ENCODE measurements at regions not wholly inside any gene's neighbourhood (a gene's known extent, or its start where the extent isn't known, plus 50 kb on each side); places are given as distances from the start of the nearest gene placed in this dataset.
"Not testable (repeated sequence)": the region's sequence is repeated elsewhere in the genome, so short reads cannot be mapped to it uniquely, and the experiment has no call there.

DNA sequence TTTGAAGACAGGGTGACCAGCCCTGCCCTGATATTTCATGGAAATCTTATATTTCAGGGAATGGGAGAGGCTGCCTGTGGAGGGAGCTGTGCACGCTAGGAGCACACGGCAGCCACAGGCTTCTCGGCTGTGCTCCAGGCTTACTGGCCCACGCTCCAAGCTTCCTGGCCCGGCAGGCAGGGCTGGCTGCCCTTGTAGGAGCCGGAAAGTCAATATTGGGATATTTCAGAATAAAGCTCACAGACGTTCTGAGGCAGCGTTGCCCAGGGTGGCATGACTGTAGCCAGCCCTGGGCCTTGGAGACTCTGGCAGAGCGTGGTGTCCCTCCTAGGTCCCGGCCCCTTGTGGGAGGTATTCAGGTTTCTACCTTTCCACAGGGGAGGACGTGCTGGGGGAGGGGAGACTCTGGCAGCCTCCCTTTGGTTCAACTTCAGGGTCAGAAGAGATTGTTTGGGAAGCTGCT, 95.6 kb downstream of the NPIPB11 start:
- DNase-seq (ENCODE audit: low spot score), result no peak

DNA sequence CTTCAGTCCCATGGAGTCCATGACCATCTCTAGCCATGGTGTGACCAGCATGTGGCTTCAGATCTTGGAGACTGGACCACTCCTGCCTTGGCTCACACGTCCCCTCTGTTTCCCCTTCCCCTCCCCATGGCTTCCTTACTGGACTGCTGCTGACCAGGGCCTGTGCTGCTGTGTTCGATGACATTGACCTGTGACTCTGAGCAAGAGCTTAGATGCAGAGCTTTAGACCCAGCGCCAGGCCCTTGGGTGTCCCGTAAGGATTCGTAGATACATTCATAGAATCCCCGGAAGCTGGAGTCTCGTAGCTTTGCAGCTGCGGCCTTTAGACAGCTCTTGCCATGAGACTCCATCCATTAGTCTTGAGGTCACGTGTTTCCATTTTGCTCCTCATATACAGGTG, 96.3 kb downstream of the NPIPB11 start:
- DNase-seq (ENCODE audit: low spot score), result not testable (repeated sequence)

GRCh38 chr16:29309601-29310000, 96.9 kb downstream of the NPIPB11 start:
- DNase-seq (ENCODE audit: low spot score), result not testable (repeated sequence)

DNA sequence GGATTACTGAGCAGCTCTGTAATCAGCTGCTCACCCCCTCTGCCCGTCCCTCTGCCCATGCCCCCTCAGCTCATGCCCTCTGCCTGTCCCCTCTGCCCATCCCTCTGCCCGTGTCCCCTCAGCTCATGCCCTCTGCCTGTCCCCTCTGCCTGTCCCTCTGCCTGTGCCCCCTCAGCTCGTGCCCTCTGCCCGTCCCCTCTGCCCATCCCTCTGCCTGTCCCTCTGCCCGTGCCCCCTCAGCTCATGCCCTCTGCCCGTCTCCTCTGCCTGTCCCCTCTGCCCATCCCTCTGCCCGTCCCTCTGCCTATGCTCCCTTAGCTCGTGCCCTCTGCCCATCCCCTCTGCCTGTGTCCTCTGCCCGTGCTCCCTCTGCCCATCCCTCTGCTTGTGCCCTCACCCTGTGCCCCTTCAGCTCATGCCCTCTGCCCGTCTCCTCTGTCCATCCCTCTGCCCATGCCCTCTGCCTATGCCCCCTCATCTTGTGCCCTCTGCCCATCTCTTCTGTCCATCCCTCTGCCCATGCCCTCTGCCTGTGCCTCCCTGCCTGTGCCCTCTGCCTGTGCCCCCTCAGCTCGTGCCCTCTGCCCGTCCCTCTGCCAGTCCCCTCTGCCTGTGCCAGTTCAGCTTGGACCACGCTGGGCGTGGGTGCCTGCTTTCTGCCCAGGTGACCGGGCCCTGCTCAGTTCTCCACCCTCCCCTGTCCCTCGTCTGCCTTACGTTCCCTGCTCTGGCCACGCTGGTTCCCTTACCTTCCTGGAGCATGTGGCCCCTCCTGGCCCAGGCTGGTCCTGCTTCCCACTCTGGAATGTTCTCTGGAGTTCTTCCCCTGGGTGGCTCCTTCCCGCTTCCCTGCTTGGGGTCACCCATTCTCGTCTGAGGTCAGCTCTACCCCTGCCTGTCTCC, 97.6 kb downstream of the NPIPB11 start:
- DNase-seq (ENCODE audit: low spot score), result no peak

DNA sequence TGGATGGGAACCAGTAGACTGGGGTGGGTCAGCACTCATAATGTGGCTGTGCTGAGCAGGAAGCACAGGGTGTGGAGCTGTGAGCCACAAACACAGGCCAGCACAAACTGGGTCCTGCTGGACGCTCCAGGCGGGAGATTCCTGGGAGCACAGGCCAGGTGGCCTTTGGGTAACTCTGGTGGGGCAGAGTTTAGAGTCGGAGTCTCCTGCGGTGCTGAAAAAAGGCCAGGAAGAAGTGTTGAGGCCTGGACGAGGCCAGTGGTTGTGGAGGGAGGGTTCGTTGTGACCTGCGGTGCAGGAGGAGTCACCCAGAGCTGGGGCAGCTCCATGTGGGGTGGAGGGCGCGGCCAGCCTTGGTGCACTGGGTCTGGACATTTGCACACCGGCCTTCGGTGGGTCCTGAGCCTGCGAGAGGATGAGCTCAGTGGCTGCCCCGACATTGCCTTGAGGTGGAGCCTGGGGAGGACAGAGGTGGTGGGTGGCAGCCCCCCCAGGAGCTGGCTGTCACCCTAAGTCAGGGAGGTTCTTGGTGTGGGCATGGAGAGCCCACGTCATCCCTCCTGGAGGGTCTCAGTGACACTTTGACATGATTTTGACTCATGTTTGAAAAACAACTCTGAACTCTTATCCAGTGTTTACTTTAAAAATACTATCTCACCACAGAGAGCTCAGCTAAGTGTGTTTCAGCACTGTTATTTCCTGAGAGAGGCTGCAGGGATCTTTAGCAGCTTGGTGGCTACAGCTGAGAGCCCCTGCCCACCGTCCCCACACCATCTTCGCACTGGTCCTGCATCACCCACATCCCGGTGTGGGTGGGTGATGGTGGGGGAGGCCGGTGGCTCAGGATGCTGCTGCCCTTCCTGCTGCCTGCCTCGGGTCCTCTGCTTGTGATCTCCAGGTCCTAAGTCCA, 98.7 kb downstream of the NPIPB11 start:
- DNase-seq (ENCODE audit: low spot score), result no peak

DNA sequence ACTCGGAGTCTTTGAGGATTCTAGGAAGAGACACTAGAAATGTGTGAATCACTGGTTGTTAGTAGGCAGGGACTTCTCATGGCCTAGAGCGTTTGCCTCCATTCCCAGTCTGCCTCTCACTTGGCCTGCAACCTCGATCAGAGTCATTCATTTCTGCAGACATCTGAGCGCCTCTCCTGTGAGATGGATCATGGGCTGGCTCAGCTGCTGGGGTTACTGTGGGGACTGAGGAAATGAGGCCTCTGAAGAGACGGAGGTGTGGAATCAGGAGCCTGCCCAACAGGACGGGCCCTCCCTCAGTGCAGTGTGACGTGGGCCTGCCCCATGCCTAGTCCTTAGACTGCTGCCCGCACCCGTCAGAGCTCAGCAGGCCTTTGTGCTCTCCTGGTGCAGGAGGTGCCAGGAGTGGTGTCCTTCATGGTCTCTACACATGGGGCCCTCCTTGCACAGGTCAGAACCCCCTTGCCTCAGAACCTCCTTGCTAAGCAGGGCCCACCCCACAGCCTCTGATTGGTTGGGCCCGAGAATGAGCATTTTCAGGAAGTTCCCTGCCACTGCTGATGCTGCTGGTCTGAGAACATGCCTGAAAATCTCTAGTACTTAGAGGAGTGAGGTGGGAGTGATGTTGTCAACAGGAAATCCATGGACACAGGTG, 99.4 kb downstream of the NPIPB11 start:
- DNase-seq (ENCODE audit: low spot score), result no peak

DNA sequence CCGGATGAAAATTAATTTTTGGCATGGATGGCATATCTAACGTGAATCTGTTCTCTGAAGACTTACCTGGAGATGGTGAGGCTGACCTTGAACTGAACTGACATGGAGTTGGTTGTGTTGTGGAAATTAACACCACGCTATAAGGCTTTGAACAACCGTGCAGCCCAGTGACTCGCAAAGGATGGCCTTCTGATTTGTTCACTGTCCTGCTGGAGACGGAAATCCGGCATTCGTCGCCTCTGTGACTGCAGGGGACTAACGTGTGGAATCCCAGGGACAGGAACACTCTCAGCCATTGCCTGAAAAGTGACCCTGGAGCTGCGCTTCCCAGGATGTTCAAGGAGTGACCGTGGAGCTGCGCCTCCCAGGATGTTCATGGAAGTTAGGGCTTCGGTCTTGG, 100.3 kb downstream of the NPIPB11 start:
- DNase-seq (ENCODE audit: low spot score), result no peak

GRCh38 chr16:29305018-29305417, 101.5 kb downstream of the NPIPB11 start:
- DNase-seq (ENCODE audit: low spot score), result not testable (repeated sequence)

DNA sequence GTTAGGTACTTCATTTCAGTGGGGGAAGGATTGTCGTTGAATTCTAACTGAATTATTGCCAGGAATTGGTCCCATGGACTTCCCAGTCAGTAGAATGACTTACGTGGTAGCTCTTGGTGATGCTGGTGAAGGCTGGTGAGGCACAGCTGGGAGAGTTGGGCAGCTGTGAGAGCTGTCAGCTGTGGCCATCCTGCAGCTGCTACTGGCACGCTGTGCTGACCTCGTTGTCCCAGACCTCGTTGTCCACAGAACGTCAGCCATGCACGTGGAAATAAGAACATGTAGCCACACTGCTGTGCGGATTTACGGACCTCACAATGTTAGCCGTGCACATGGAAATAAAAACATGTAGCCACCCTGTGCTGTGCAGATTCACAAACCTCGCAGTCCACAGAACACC, 102.3 kb downstream of the NPIPB11 start:
- no peak for DNase-seq (ENCODE audit: low spot score)

GRCh38 chr16:29303520-29303919, 103.0 kb downstream of the NPIPB11 start:
- DNase-seq (ENCODE audit: low spot score), result no peak

DNA sequence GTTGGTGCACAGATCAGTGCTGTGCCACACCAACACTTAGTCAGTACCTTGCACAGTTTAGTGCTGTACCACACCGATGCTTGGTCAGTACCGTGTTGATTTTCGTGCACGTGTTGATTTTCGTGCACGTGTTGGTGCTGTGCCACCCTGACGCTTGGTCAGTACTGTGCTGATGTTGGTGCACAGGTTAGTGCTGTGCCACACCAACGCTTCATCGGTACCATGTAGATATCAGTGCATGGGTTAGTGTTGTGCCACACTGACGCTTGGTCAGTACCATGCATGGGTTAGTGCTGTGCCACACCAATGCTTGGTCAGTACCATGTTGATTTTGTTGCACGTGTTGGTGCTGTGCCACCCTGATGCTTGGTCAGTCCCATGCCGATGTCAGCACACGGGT, 103.5 kb downstream of the NPIPB11 start:
- no peak for DNase-seq (ENCODE audit: low spot score)

DNA sequence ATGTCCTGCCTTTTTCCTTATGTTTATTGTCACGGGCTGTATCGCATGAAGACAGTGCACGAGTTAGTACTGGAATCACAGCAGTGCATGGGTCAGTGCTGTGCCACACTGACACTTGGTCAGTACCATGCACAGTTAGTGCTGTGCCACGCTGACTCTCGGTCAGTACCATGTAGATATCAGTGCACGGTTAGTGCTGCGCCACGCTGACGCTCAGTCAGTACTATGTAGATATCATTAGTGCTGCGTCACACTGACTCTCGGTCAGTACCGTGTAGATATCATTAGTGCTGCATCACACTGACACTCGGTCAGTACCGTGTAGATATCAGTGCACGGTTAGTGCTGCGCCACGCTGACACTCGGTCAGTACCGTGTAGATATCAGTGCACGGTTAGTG, 104.1 kb downstream of the NPIPB11 start:
- not testable (repeated sequence) for DNase-seq (ENCODE audit: low spot score)

DNA sequence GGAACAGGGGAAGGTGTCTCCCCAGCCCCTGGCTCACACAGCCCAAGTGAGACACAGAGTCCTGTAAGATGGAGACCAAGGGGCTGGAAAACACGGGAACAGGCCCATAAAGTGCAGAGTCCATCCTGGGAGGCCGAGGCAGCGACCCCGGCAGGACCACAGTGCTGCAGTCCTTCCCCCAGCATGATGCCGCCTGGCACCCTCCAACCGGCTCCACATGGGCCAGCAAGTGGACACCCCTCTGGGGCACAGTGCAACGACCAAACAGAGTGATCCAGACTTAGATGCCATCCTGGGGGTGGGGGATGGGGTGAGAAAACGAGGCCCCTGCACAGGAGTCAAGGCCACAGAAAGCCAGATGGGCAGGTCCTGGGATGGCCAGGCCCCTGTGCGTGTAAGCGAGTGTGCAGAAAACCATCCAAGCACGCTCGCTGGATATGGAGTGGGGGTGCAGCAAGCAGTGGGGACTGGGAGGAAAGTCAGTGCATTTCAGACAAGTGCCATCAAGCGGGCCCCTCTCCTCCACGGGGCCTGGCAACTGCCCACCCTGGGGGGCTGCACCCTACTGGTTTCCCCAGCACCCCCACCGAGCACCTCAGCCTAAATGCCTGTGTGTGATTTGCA, 104.7 kb downstream of the NPIPB11 start:
- not testable (repeated sequence) for DNase-seq (ENCODE audit: low spot score)

- not testable (repeated sequence) for DNase-seq (ENCODE audit: low spot score)
Observed at GRCh38 chr16:29300541-29301535, 105.7 kb downstream of the NPIPB11 start.

GRCh38 chr16:29300030-29300491, 106.5 kb downstream of the NPIPB11 start:
- DNase-seq (ENCODE audit: low spot score), result not testable (repeated sequence)

DNA sequence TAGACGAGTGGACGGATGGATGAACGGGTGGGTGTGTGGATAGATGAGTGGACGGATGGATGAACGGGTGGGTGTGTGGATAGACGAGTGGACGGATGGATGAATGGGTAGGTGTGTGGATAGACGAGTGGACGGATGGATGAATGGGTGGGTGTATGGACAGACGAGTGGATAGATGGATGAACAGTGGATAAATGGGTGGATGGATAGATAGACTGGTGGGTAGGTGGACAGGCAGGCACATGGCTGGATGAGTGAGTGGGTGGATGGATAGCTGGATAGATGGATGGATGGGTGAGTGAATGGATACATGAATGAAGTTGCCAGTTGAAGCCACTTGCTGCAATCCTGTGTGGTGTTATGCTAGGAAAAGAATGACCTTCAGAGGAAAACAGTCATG, 107.5 kb downstream of the NPIPB11 start:
- DNase-seq (ENCODE audit: low spot score), result not testable (repeated sequence)

DNA sequence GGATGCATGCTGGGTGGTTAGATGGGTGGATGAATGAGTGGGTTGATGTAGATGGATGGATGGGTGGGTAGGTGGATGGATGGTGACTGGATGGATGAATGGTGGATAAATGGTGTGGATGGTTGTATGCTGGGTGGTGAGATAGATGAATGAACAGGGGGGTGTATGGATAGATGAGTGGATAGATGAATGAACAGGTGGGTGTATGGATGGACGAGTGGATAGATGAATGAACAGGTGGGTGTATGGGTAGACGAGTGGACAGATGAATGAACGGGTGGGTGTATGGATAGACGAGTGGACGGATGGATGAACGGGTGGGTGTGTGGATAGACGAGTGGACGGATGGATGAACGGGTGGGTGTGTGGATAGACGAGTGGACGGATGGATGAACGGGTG, 108.2 kb downstream of the NPIPB11 start:
- not testable (repeated sequence) for DNase-seq (ENCODE audit: low spot score)

DNA sequence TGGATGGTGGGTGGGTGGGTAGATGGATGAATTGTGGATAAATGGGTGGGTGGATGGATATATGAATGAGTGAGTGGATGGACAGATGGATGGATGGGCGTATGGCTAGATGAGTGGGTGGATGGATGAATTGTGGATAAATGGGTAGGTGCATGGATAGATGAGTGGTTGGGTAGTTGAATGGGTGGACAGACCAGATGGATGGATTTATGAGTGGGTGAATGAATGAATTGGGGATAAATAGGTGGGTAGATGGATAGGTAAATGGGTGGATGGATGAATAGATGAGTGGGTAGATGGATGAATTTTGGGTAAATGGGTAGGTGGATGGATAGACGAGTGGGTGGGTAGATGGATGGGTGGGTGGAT, 108.7 kb downstream of the NPIPB11 start:
- not testable (repeated sequence) for DNase-seq (ENCODE audit: low spot score)

GRCh38 chr16:29297144-29297808, 109.2 kb downstream of the NPIPB11 start:
- DNase-seq (ENCODE audit: low spot score), result not testable (repeated sequence)

DNA sequence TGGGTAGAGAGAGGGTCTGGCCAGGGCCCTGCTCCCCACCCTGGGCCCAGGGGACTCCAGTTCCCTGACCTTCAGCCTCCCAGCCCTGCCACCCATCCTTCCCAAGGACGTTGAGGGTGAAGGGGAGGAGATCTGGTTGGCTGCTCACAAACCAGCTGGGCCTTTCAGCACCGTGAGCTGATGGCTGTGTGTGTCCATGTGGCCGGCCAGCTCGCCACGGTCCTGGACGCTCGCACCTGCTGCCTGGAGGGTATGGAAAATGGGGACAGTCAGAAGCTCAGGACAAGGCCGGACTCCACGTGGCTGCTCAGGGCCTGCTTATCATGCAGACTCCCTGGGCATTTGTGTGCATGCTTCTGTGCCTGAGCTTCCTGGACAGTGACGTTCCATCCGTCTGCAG, 110.3 kb downstream of the NPIPB11 start:
- DNase-seq (ENCODE audit: low spot score), result not testable (repeated sequence)

All from CD4-positive, alpha-beta T cell treated with Interleukin-2 at 100 ng/mL for 4 hours (primary cell).